ENCODE measurements at regions not wholly inside any gene's neighbourhood (a gene's known extent, or its start where the extent isn't known, plus 50 kb on each side); places are given as distances from the start of the nearest gene placed in this dataset.
"Not testable (repeated sequence)": the region's sequence is repeated elsewhere in the genome, so short reads cannot be mapped to it uniquely, and the experiment has no call there.

GRCh38 chr22:19662049-19662684 is 52.1 kb upstream of the SEPTIN5 start:
- not testable (repeated sequence) for DNase-seq

DNA sequence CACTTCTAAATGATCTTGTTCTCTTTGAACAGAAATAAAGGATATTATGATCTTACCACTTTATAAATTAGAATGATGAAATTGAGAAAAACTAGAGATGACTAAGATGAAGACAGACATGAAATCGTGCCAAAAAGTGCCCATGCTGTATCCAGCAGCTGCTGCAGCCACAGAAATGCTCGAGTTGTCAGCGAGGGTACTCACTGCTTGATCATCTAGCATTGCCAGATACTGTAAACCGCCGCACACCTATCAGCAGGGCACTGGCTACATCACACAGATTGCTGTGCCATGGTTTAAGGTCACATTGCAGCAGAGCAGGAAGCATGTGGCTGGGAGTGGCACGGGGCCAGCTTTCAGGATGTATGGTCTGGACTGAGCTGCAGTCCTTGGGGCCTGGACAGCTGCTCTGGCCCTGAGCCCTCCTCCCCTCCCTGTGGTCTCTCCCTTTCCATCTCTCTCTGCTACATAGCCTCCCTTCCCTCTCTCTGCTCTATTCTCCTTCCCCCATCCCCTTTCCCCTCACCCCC is 51.0 kb upstream of the SEPTIN5 start:
- no peak for DNase-seq

DNA sequence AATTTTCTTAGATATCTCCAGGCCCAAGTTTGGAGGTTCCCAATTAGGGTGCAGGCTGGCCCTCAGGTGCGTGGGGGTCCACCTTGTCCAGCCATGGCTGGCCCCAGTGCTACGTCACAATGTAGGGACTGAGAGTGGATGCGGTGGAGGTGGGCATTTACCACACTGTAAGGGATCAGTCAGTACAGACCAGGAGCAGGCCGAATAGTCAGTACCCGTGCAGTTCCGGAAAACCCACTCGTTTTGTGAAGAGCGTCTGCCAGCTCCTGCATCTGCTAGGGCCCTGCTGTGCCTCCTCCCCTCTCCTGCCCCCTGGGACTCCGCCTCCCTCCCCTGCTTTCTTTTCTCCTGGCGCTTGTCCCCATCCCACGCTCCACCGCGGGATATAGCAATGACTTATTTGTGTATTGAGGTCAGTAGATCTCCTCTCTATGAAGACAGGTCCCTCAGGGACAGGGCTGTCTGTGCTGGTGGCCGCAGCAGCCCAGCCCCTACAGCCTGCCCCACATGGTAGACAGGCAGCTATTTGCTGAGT is 50.4 kb upstream of the SEPTIN5 start:
- peak; percentile 37 for DNase-seq

DNA sequence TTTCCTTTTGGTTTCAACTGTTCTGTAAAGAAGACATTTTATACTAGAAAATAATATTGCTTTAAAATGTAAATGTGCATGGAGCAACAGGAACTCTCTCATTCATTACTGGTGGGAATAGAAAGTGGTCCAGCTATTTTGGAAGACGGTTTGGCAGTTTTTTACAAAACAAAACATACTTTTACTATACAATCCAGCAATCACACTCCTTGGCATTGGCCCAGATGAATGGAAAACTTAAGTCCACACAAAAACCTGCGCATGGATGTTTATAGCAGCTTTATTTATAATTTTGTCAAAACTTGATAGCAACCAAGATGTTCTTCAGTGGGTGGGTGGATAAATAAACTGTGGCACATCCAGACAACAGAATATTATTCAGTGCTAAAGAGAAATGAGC is 49.9 kb upstream of the SEPTIN5 start:
- DNase-seq = peak; percentile 10
